ENCODE measurements at regions not wholly inside any gene's neighbourhood (a gene's known extent, or its start where the extent isn't known, plus 50 kb on each side); places are given as distances from the start of the nearest gene placed in this dataset.

DNA sequence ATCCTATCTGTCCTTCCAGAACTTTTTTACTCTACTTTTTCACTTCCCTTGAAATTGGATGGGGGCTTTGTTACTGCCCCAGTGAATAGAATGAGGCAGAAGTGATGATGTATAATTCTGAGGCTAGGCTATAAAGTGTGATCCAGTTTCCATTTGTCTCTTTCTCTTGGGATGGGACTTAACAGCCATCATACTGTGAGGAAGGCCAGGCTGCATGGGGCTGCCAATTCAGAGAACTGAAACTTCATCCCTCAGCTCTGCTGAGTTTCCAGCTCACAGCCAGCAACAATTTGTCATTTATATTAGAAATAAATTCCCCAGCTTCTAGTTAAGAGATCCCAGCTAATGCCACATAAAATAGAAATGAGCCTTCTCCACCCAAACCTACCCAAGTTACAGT, 504.0 kb upstream of the TGFBR2 start:
- H3K36me3 ChIP-seq (ENCODE audit: low read length), result no peaks in the 10 kb centered on the region
- H3K9ac ChIP-seq (ENCODE audit: low read length), result no peak overlapping the region
- no peak overlapping the region for H3K27ac ChIP-seq (ENCODE audit: low read depth, low read length)
- TF ChIP-seq, protein P1, sequence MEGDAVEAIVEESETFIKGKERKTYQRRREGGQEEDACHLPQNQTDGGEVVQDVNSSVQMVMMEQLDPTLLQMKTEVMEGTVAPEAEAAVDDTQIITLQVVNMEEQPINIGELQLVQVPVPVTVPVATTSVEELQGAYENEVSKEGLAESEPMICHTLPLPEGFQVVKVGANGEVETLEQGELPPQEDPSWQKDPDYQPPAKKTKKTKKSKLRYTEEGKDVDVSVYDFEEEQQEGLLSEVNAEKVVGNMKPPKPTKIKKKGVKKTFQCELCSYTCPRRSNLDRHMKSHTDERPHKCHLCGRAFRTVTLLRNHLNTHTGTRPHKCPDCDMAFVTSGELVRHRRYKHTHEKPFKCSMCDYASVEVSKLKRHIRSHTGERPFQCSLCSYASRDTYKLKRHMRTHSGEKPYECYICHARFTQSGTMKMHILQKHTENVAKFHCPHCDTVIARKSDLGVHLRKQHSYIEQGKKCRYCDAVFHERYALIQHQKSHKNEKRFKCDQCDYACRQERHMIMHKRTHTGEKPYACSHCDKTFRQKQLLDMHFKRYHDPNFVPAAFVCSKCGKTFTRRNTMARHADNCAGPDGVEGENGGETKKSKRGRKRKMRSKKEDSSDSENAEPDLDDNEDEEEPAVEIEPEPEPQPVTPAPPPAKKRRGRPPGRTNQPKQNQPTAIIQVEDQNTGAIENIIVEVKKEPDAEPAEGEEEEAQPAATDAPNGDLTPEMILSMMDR (IDR thresholded peaks at IDR 0.05; ENCODE audit: insufficient read depth, low read length, poor library complexity, severe bottlenecking), result no peak
- no peak for TF ChIP-seq EZH2phosphoT487 (conservative IDR thresholded peaks at IDR 0.05; ENCODE audit: low read length)
- H3K27me3 ChIP-seq (ENCODE audit: low read length), result no peaks in the 10 kb centered on the region
- H3K4me3 ChIP-seq (ENCODE audit: insufficient read depth, low read length, poor library complexity, severe bottlenecking), result no peak overlapping the region
- no peak overlapping the region for H2AFZ ChIP-seq (ENCODE audit: low read depth, low read length, severe bottlenecking)
- no peaks in the 10 kb centered on the region for H3K9me3 ChIP-seq (ENCODE audit: insufficient read depth, low read length)
- H3K79me2 ChIP-seq (ENCODE audit: insufficient read depth, low read length), result no peaks in the 10 kb centered on the region
- H3K4me2 ChIP-seq (ENCODE audit: low read depth, low read length, poor library complexity, severe bottlenecking), result no peak overlapping the region
- no peaks in the 10 kb centered on the region for H3F3A ChIP-seq (ENCODE audit: insufficient read depth)
- no peaks in the 10 kb centered on the region for H3K9me2 ChIP-seq (replicated peaks; ENCODE audit: insufficient read depth, low read length)
- H4K20me1 ChIP-seq (ENCODE audit: low read depth, low read length), result no peaks in the 10 kb centered on the region

DNA sequence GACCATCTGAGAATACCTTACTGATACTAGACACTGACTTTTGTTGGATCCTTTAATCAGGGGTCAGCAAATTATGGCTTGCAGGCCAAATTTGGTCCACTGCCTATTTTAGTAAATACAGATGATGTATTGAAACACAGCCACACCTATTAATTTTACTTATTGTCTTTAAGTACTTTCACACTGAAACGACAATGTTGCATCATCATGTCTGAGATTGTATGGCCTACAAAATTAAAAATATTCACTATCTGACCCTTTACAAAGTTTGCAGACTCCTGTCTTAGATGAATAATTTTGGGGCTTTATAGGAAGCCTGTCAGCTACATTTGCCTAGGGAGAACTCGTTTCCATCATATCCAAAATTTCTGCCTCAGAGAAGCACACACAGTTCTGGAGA, 503.2 kb upstream of the TGFBR2 start:
- H3K4me2 ChIP-seq (ENCODE audit: low read depth, low read length, poor library complexity, severe bottlenecking), result no peak overlapping the region
- no peaks in the 10 kb centered on the region for H3K79me2 ChIP-seq (ENCODE audit: insufficient read depth, low read length)
- H3K9me2 ChIP-seq (replicated peaks; ENCODE audit: insufficient read depth, low read length), result no peaks in the 10 kb centered on the region
- no peaks in the 10 kb centered on the region for H4K20me1 ChIP-seq (ENCODE audit: low read depth, low read length)
- no peak overlapping the region for H3K9ac ChIP-seq (ENCODE audit: low read length)
- TF ChIP-seq, protein P1 (IDR thresholded peaks at IDR 0.05; ENCODE audit: insufficient read depth, low read length, poor library complexity, severe bottlenecking), result no peak
- no peaks in the 10 kb centered on the region for H3F3A ChIP-seq (ENCODE audit: insufficient read depth)
- H3K27me3 ChIP-seq (ENCODE audit: low read length), result no peaks in the 10 kb centered on the region
- no peak overlapping the region for H2AFZ ChIP-seq (ENCODE audit: low read depth, low read length, severe bottlenecking)
- no peaks in the 10 kb centered on the region for H3K36me3 ChIP-seq (ENCODE audit: low read length)
- H3K27ac ChIP-seq (ENCODE audit: low read depth, low read length), result no peak overlapping the region
- no peaks in the 10 kb centered on the region for H3K9me3 ChIP-seq (ENCODE audit: insufficient read depth, low read length)
- no peak overlapping the region for H3K4me3 ChIP-seq (ENCODE audit: insufficient read depth, low read length, poor library complexity, severe bottlenecking)

DNA sequence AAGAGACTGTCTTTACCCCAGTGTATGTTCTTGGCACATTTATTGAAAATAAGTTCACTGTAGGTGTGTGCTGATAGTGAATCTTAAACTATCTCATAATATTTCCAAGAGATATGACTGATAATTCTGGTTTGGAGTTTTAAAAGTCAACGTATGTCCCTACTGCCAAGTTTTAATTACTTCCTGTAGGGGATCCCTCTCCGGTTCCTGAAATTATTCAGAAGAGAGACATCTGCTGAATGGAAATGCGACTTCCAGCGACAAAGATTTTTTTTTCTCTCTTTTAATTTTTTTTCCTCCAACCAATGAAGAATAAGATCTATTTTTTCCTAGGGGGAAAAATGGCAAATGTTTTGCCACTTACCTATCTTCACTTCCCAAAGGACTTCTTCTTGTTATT, 498.9 kb upstream of the TGFBR2 start:
- TF ChIP-seq, protein P1 (IDR thresholded peaks at IDR 0.05; ENCODE audit: insufficient read depth, low read length, poor library complexity, severe bottlenecking), result no peak
- TF ChIP-seq EZH2phosphoT487 (conservative IDR thresholded peaks at IDR 0.05; ENCODE audit: low read length), result no peak
- no peak overlapping the region for H2AFZ ChIP-seq (ENCODE audit: low read depth, low read length, severe bottlenecking)
- no peaks in the 10 kb centered on the region for H3K9me3 ChIP-seq (ENCODE audit: insufficient read depth, low read length)
- H4K20me1 ChIP-seq (ENCODE audit: low read depth, low read length), result no peaks in the 10 kb centered on the region
- no peaks in the 10 kb centered on the region for H3K79me2 ChIP-seq (ENCODE audit: insufficient read depth, low read length)
- no peak overlapping the region for H3K27ac ChIP-seq (ENCODE audit: low read depth, low read length)
- no peaks in the 10 kb centered on the region for H3F3A ChIP-seq (ENCODE audit: insufficient read depth)
- no peaks in the 10 kb centered on the region for H3K27me3 ChIP-seq (ENCODE audit: low read length)
- H3K36me3 ChIP-seq (ENCODE audit: low read length), result no peaks in the 10 kb centered on the region
- H3K4me2 ChIP-seq (ENCODE audit: low read depth, low read length, poor library complexity, severe bottlenecking), result no peak overlapping the region
- no peak overlapping the region for H3K9ac ChIP-seq (ENCODE audit: low read length)
- H3K9me2 ChIP-seq (replicated peaks; ENCODE audit: insufficient read depth, low read length), result no peaks in the 10 kb centered on the region
- no peak overlapping the region for H3K4me3 ChIP-seq (ENCODE audit: insufficient read depth, low read length, poor library complexity, severe bottlenecking)

DNA sequence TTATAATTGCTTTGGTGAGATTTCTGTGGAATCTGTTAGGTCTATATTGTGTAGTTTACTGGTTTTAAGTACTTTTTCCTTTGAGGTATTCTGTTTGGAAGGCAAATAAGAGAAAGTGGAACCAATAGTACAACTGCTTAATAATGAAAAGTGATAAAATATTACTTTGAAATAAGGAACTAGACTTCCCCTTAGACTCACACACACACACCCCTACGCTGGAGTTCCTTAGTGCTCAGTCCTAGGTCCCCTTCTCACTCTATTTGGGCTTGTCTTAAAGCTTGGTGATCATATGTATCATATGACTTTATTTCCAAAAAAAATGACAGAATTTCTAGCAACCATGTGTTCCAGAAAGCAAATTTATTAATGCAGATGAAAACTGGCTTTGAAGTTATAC, 494.0 kb upstream of the TGFBR2 start:
- Histone ChIP-seq H3K9me2 (replicated peaks; ENCODE audit: insufficient read depth, low read length) (no peaks in the 10 kb centered on the region), H3K27me3 (ENCODE audit: low read length) (no peaks in the 10 kb centered on the region), H3K27ac (ENCODE audit: low read depth, low read length) (no peak overlapping the region), H3K9ac (ENCODE audit: low read length) (no peak overlapping the region), H3K36me3 (ENCODE audit: low read length) (no peaks in the 10 kb centered on the region), H3K4me3 (ENCODE audit: insufficient read depth, low read length, poor library complexity, severe bottlenecking) (no peak overlapping the region), H4K20me1 (ENCODE audit: low read depth, low read length) (no peaks in the 10 kb centered on the region), H3F3A (ENCODE audit: insufficient read depth) (no peaks in the 10 kb centered on the region), H3K4me2 (ENCODE audit: low read depth, low read length, poor library complexity, severe bottlenecking) (no peak overlapping the region), H2AFZ (ENCODE audit: low read depth, low read length, severe bottlenecking) (no peak overlapping the region), H3K9me3 (ENCODE audit: insufficient read depth, low read length) (no peaks in the 10 kb centered on the region), H3K79me2 (ENCODE audit: insufficient read depth, low read length) (no peaks in the 10 kb centered on the region)
- TF ChIP-seq EZH2phosphoT487 (conservative IDR thresholded peaks at IDR 0.05; ENCODE audit: low read length), result no peak
- TF ChIP-seq, protein P1 (IDR thresholded peaks at IDR 0.05; ENCODE audit: insufficient read depth, low read length, poor library complexity, severe bottlenecking), result no peak

Measured in SU-DHL-6 (cell line).